Aorta (tissue), 5 donors: ENCODE measurements at regions not wholly inside any gene's neighbourhood (a gene's known extent, or its start where the extent isn't known, plus 50 kb on each side); places are given as distances from the start of the nearest gene placed in this dataset.

Experiments used
- ATAC-seq: fragments of 200-7000 bp; cut with Tn5 transposase; one replicate; pipeline ENCODE4 v1.9.1; 2022; ENCODE audit warnings: moderate library complexity; ENCODE audit not compliant: low FRiP score
- DNase-seq, 2 donors: peaks; one replicate each; pipeline ENCODE4 v3.0.0-alpha.2; 2020
- H3K27ac ChIP-seq, 2 donors: one replicate each; pipeline ENCODE4 v1.5.1; 2013; ENCODE audit warnings: low read length in 2 of 2, mild to moderate bottlenecking in 2 of 2, moderate library complexity in 2 of 2, control low read depth in 1 of 2, inconsistent platforms in 1 of 2, low read depth in 1 of 2
- H3K27me3 ChIP-seq, 2 donors: one replicate each; pipeline ENCODE4 v1.6.1; 2013; ENCODE audit warnings: control low read depth in 1 of 2, low read length in 1 of 2, mild to moderate bottlenecking in 1 of 2, moderate library complexity in 1 of 2; ENCODE audit not compliant: insufficient read depth in 2 of 2, control insufficient read depth in 1 of 2
- H3K36me3 ChIP-seq, 2 donors: one replicate each; pipeline ENCODE4 v1.6.1; 2013; ENCODE audit warnings: control low read depth in 1 of 2, low read length in 1 of 2, mild to moderate bottlenecking in 1 of 2; ENCODE audit not compliant: insufficient read depth in 2 of 2, control insufficient read depth in 1 of 2
- H3K4me1 ChIP-seq, 2 donors: one replicate each; pipeline ENCODE4 v1.6.1; 2013; ENCODE audit warnings: low read length in 2 of 2, control low read depth in 1 of 2, mild to moderate bottlenecking in 1 of 2, moderate library complexity in 1 of 2; ENCODE audit not compliant: insufficient read depth in 2 of 2, control insufficient read depth in 1 of 2
- H3K4me3 ChIP-seq, 2 donors: one replicate each; pipeline ENCODE4 v1.5.1; 2013; ENCODE audit warnings: low read length in 2 of 2, control low read depth in 1 of 2, mild to moderate bottlenecking in 1 of 2
- H3K9me3 ChIP-seq: one replicate; pipeline ENCODE4 v1.6.1; 2013; ENCODE audit warnings: mild to moderate bottlenecking, low read length; ENCODE audit not compliant: control insufficient read depth
- WGBS, 2 donors: extraction: QIAGEN DNeasy Blood & Tissue Kit; methylation state at CpG; one replicate each; pipeline ENCODE4 v1.1.7; 2013; 5-methylcytosine and 5-hydroxymethylcytosine counted together
- intact Hi-C, 2 donors: fragments of 100-400 bp; cut with DNase I; formaldehyde crosslinking; loops; one replicate each; pipeline versions ENCODE4 v1.14.2 to v1.15.0; 2022
- donor health status: healthy with polysubstance abuse.
- donor health status: Bipolar disorder and iron deficiency.
- donor health status: DM: no; HTN: no; CAD: no.
- donor health status: DM: no; HTN: no; CAD: no.
- donor health status: DM: yes; HTN: yes; CAD: no.

DNA sequence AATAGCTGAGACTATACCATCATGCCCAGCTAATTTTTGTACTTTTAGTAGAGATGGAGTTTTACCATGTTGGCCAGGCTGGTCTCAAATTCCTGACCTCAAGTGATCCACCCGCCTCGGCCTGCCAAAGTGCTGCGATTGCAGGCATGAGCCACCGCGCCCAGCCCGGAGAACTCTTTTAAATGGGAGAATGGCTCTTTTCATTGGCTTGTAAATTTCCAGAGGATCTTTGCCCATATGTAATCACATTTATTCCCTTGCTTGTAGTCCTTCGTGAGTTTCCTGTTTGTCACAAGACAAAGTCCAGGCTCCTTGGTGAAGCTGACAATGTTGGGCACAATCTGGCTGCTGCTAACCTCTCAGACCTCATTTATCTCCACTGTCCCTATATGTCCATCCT, 135.1 kb downstream of the CEP57L1 start:
- ATAC-seq (no peak), DNase-seq (peak in 1 of 2 donors; percentile 78)
- H3K4me3 ChIP-seq: no peak overlapping the region
- H3K4me1 ChIP-seq: peaks cover 0 to 3% of the 10 kb centered on the region in 2 donors
- no peaks in the 10 kb centered on the region for H3K36me3 ChIP-seq
- H3K27me3 ChIP-seq: no peaks in the 10 kb centered on the region
- intact Hi-C loops: no loop called here
- H3K9me3 ChIP-seq: no peaks in the 10 kb centered on the region
- no peak overlapping the region for H3K27ac ChIP-seq
- WGBS, 2 donors: 64 to 84% methylated on average over 7 of the region's 7 CpGs

DNA sequence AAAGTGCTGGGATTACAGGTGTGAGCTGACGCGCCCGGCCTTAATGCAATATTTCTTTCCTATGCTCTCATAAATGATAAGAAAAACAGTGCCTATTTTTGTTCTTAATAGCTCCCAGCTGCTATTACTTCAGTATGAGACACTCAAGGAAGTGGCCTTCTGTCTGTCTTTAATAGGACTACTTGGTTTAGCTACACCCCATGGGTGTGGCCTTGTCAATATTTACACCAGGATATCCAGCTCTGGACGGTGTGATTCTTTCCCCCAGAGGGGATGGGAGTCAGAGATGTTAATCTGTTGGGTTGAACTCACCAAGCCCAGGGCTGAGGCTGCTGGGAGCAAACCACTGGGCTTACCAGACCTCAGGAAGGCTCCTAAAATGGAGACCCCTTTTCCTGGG, 134.2 kb downstream of the CEP57L1 start:
- ATAC-seq: no peak

DNA sequence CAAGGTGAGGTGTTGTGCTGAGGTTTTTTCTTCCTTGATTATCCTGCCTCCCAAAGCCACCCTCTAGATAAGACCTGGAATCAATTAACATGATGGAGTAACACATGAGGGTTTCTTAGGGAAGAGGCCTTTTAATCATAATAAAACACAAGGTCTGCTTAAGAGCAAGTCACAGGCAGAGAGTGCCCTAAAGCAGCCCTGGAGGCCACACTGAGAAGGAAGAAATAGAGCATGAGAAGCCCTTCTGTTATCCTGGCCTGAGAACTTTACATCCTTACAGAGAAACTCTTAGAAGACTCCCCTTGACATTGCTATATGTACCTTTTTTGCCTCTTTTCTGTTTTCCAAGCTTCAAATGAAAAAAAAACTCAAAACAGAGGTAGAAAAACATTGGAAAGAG, 132.3 kb downstream of the CEP57L1 start:
- intact Hi-C loops: loop anchor here in 1 of 2 donors (10.0 kb wide), 1 partner anchor 67 kb away; no protein-coding TSS in a partner anchor
- Histone ChIP-seq H3K27ac (no peak overlapping the region), H3K4me1 (peaks cover 0 to 3% of the 10 kb centered on the region in 2 donors), H3K36me3 (no peaks in the 10 kb centered on the region), H3K9me3 (no peaks in the 10 kb centered on the region), H3K27me3 (no peaks in the 10 kb centered on the region), H3K4me3 (no peak overlapping the region)
- DNase-seq: no peak
- ATAC-seq: no peak

More for the DNA sequence above, 134.2 kb downstream of the CEP57L1 start:
- Histone ChIP-seq H3K4me3 (no peak overlapping the region), H3K27ac (no peak overlapping the region), H3K36me3 (no peaks in the 10 kb centered on the region), H3K27me3 (no peaks in the 10 kb centered on the region), H3K4me1 (peaks cover 0 to 3% of the 10 kb centered on the region in 2 donors), H3K9me3 (no peaks in the 10 kb centered on the region)
- 87 to 89% methylated on average over 4 of the region's 4 CpGs for WGBS, 2 donors
- no peak for DNase-seq
- intact Hi-C loops: loop anchor here in 1 of 2 donors (10.0 kb wide), 1 partner anchor 65 kb away; no protein-coding TSS in a partner anchor

DNA sequence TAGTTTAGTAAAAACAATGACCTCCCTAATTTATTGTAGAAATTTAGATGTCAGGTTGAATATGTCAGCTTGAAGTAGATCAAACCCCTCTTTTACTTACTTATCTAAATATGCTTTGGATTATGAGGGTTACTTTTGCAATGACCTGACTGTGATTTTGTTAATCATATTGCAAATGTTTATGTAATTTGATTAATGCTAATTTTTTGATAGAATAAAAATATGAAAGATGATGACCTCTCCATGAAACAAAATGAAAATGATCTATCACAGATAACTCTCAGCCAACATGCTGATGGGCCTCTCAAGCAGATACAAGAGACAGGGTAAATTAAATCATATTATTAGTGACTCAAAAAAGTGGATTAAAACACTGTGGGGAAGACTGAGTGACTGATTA, 131.0 kb downstream of the CEP57L1 start:
- no peaks in the 10 kb centered on the region for H3K9me3 ChIP-seq
- no peaks in the 10 kb centered on the region for H3K27me3 ChIP-seq
- H3K27ac ChIP-seq: no peak overlapping the region
- H3K4me1 ChIP-seq: peaks cover 3 to 6% of the 10 kb centered on the region in 2 donors
- DNase-seq: no peak
- intact Hi-C loops: loop anchor here in 1 of 2 donors (10.0 kb wide), 1 partner anchor 68 kb away; no protein-coding TSS in a partner anchor
- H3K4me3 ChIP-seq: no peak overlapping the region
- ATAC-seq: no peak
- H3K36me3 ChIP-seq: no peaks in the 10 kb centered on the region

DNA sequence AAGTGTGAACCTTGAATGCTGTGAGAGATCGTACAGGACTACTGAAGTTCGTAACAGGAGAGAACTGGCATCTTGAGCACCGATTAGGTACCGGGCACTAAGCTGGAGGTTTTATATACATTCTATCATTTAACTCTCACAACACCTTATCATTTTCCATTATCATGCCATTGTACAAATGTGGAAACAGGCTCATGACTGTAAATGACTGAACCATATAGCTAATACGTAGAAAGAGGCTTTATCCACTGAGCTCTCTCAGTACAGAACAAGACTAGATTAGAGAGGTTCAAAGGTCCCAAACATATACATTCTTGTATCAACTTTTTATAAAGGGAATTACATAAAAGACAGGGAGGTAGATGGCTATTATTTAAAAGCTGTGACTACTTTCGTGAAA, 130.6 kb downstream of the CEP57L1 start:
- Histone ChIP-seq H3K4me3 (no peak overlapping the region), H3K4me1 (peaks cover 3 to 6% of the 10 kb centered on the region in 2 donors), H3K27me3 (no peaks in the 10 kb centered on the region), H3K9me3 (no peaks in the 10 kb centered on the region), H3K27ac (no peak overlapping the region), H3K36me3 (no peaks in the 10 kb centered on the region)
- DNase-seq: no peak
- ATAC-seq: no peak
- intact Hi-C loops: loop anchor here in 1 of 2 donors (10.0 kb wide), 1 partner anchor 69 kb away; no protein-coding TSS in a partner anchor
- 95 to 97% methylated on average over 6 of the region's 6 CpGs for WGBS, 2 donors

DNA sequence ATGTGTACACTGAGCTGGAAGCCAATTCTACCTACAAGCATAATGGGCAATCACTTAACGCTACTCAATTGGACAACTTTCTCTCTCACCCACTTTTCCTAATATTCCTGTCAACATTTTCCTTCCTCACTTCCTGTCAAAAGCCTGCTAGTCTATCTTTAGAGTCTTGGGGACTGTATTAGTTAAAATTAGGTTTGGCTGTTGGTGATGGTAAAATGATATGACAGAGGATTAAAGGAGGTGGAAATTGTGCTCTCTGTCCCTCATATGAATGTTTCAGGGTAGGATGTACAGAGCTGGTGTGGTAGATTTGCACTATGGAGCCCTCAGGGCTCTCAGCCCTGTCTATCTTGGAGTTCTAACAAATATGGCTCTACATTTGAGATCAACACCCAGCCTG, 129.7 kb downstream of the CEP57L1 start:
- Histone ChIP-seq H3K4me1 (peaks cover 0 to 6% of the 10 kb centered on the region in 2 donors), H3K4me3 (no peak overlapping the region), H3K9me3 (no peaks in the 10 kb centered on the region), H3K36me3 (no peaks in the 10 kb centered on the region), H3K27me3 (no peaks in the 10 kb centered on the region), H3K27ac (no peak overlapping the region)
- intact Hi-C loops: loop anchor here (5.0 to 10.0 kb wide), 2 partner anchors 70 to 77 kb away; no protein-coding TSS in a partner anchor
- ATAC-seq (no peak), DNase-seq (no peak)
- WGBS, 2 donors: 87% methylated on average over 1 of the region's 1 CpG

DNA sequence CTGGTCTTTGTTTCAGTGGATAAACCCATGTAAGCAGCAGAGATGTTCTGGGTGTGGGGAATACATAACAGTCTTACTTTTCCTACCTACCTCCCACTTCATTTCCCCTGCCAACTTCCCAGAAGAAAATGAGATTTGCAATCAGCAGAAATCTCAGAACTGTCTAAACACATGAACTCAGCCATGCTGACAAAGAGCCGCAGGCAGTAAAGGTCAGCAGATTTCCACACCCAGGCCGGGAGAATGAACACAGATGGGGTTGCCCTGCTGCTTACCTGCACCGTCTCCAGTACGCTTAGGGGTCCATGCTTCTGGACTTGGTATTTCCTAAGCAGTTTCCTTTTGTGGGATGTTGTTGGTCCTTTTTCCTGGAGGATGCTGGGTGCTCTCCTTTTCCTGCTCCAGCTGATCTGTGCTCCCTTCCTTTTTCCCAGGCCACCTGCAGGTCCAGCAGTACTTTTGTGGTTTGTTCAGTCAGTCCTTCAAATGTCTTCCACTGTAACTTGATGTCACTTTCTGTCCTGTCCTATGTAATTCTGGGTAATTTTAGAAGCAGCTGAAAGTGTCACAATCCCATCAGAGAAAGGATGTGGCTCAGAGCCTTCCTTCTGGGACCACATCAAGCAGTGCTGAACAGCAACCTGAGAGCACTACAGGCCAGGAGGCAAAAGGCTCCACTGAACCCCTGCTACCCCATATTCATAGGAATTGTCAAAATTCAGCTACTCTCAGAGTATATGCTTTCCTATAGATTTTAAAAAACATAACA, 129.0 kb downstream of the CEP57L1 start:
- 95 to 98% methylated on average over 4 of the region's 4 CpGs for WGBS, 2 donors
- no peaks in the 10 kb centered on the region for H3K9me3 ChIP-seq
- H3K27me3 ChIP-seq: no peaks in the 10 kb centered on the region
- DNase-seq (no peak), ATAC-seq (no peak)
- H3K36me3 ChIP-seq: no peaks in the 10 kb centered on the region
- H3K4me3 ChIP-seq: no peak overlapping the region
- no peak overlapping the region for H3K27ac ChIP-seq
- H3K4me1 ChIP-seq: peaks cover 0 to 6% of the 10 kb centered on the region in 2 donors
- intact Hi-C loops: loop anchor here (5.0 to 10.0 kb wide), 2 partner anchors 71 to 78 kb away; no protein-coding TSS in a partner anchor

DNA sequence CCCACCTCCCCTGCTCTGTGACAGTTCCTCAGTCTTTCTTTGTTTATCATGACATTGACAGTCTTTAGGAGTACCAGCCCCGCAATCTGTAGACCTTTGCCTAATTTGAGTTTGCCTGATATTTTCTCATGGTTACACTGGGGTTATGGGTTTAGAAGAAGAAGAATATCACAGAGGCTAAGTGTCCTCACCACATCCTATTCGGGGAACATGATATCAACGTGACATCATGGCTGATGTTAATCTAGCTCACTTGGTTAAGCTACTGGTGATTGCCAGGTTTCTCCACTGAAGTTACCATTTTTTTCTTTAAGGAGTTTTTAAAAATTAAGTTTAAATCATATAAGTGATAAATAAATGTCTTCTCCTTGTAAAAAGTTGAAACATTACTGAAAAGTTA, 127.5 kb downstream of the CEP57L1 start:
- Histone ChIP-seq H3K36me3 (no peaks in the 10 kb centered on the region), H3K27ac (no peak overlapping the region), H3K9me3 (no peaks in the 10 kb centered on the region), H3K27me3 (no peaks in the 10 kb centered on the region), H3K4me3 (no peak overlapping the region), H3K4me1 (peaks cover 0 to 6% of the 10 kb centered on the region in 2 donors)
- intact Hi-C loops: loop anchor here (5.0 to 10.0 kb wide), 2 partner anchors 72 to 79 kb away; no protein-coding TSS in a partner anchor
- DNase-seq (no peak), ATAC-seq (no peak)
- 96 to 97% methylated on average over 3 of the region's 3 CpGs for WGBS, 2 donors
